Ishikawa (cell line): ENCODE measurements at regions not wholly inside any gene's neighbourhood (a gene's known extent, or its start where the extent isn't known, plus 50 kb on each side); places are given as distances from the start of the nearest gene placed in this dataset.

Source experiments
- CEBPB ChIP-seq: IDR thresholded peaks from 2 replicates; pipeline ENCODE4 v1.6.1; 2012
- EGR1 ChIP-seq: IDR thresholded peaks from 2 replicates; pipeline ENCODE4 v1.6.1; 2012
- EP300 ChIP-seq: IDR thresholded peaks from 2 replicates; pipeline ENCODE4 v1.6.1; 2012; ENCODE audit warnings: borderline replicate concordance
- NFIC ChIP-seq: IDR thresholded peaks from 2 replicates; pipeline ENCODE4 v1.6.1; 2012
- RAD21 ChIP-seq: IDR thresholded peaks from 2 replicates; pipeline ENCODE4 v1.6.1; 2012; ENCODE audit warnings: low read depth
- TAF1 ChIP-seq: IDR thresholded peaks from 2 replicates; pipeline ENCODE4 v1.6.1; 2012; ENCODE audit warnings: low read depth, mild to moderate bottlenecking
- TCF12 ChIP-seq: IDR thresholded peaks from 2 replicates; pipeline ENCODE4 v1.6.1; 2012; ENCODE audit warnings: low read depth
- YY1 ChIP-seq: IDR thresholded peaks from 2 replicates; pipeline ENCODE4 v1.6.1; 2012; ENCODE audit warnings: low read depth
- ZBTB7A ChIP-seq: IDR thresholded peaks from 2 replicates; pipeline ENCODE4 v1.6.1; 2012; ENCODE audit warnings: low read depth
- TF ChIP-seq, protein P1 (sequence below): IDR thresholded peaks from 2 replicates; pipeline ENCODE4 v1.6.1; 2012
- TF ChIP-seq, protein P2 (sequence below): IDR thresholded peaks from 2 replicates; pipeline ENCODE4 v1.6.1; 2012; ENCODE audit warnings: low read depth, mild to moderate bottlenecking
- TF ChIP-seq, protein P3 (sequence below): IDR thresholded peaks from 2 replicates; pipeline ENCODE4 v1.6.1; 2012

DNA sequence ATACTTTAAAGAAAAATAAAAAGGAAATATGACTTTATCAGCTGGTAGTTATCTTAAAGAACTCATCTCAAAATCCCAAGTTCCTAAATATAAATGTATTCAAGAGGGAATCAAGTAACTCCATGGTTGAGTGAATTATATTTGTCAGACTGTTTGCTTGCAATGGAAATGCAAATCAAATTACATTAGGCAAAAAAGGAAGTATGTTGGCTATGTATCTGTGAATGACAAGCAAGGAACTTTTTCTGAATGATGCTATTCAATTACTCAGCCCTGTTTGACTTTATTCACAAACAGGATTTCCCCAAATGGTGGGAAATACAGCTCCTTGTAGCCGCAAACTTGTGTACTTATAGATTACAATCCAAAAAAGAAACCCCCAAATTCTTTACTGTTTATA, 309.1 kb downstream of the ARL6IP6 start:
- TF ChIP-seq NFIC, result no peak
- TF ChIP-seq YY1, result no peak
- no peak for TF ChIP-seq RAD21
- TF ChIP-seq, protein P1, sequence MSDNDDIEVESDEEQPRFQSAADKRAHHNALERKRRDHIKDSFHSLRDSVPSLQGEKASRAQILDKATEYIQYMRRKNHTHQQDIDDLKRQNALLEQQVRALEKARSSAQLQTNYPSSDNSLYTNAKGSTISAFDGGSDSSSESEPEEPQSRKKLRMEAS, result no peak
- TF ChIP-seq, protein P2, sequence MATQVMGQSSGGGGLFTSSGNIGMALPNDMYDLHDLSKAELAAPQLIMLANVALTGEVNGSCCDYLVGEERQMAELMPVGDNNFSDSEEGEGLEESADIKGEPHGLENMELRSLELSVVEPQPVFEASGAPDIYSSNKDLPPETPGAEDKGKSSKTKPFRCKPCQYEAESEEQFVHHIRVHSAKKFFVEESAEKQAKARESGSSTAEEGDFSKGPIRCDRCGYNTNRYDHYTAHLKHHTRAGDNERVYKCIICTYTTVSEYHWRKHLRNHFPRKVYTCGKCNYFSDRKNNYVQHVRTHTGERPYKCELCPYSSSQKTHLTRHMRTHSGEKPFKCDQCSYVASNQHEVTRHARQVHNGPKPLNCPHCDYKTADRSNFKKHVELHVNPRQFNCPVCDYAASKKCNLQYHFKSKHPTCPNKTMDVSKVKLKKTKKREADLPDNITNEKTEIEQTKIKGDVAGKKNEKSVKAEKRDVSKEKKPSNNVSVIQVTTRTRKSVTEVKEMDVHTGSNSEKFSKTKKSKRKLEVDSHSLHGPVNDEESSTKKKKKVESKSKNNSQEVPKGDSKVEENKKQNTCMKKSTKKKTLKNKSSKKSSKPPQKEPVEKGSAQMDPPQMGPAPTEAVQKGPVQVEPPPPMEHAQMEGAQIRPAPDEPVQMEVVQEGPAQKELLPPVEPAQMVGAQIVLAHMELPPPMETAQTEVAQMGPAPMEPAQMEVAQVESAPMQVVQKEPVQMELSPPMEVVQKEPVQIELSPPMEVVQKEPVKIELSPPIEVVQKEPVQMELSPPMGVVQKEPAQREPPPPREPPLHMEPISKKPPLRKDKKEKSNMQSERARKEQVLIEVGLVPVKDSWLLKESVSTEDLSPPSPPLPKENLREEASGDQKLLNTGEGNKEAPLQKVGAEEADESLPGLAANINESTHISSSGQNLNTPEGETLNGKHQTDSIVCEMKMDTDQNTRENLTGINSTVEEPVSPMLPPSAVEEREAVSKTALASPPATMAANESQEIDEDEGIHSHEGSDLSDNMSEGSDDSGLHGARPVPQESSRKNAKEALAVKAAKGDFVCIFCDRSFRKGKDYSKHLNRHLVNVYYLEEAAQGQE, result no peak
- no peak for TF ChIP-seq EP300
- TF ChIP-seq ZBTB7A, result no peak
- TF ChIP-seq TAF1, result no peak
- TF ChIP-seq, protein P3, sequence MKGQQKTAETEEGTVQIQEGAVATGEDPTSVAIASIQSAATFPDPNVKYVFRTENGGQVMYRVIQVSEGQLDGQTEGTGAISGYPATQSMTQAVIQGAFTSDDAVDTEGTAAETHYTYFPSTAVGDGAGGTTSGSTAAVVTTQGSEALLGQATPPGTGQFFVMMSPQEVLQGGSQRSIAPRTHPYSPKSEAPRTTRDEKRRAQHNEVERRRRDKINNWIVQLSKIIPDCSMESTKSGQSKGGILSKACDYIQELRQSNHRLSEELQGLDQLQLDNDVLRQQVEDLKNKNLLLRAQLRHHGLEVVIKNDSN, result no peak
- TF ChIP-seq TCF12, result no peak
- TF ChIP-seq CEBPB, result no peak
- no peak for TF ChIP-seq EGR1
